ENCODE measurements at regions not wholly inside any gene's neighbourhood (a gene's known extent, or its start where the extent isn't known, plus 50 kb on each side); places are given as distances from the start of the nearest gene placed in this dataset.

- TF ChIP-seq POLR2A (IDR thresholded peaks at IDR 0.05) (no peak), CTCF (IDR thresholded peaks at IDR 0.05) (no peak)
These were observed 411.7 kb downstream of the SH3GL2 start for GRCh38 chr9:17990602-17991001.

Data from uterus (tissue), 2 donors.